GM23248 (cell line): ENCODE measurements at regions not wholly inside any gene's neighbourhood (a gene's known extent, or its start where the extent isn't known, plus 50 kb on each side); places are given as distances from the start of the nearest gene placed in this dataset.

Source experiments
- DNase-seq: peaks from one replicate; pipeline ENCODE4 v3.0.0-alpha.2; 2015
- H2AFZ ChIP-seq: fragments of 200-600 bp; sonication (generic); 2 replicates; pipeline ENCODE4 v1.6.1; 2016; ENCODE audit warnings: antibody characterized with exemption
- H3F3A ChIP-seq: fragments of 200-600 bp; sonication (generic); 2 replicates; pipeline ENCODE4 v1.6.1; 2016; ENCODE audit warnings: mild to moderate bottlenecking, antibody characterized with exemption, mixed run types; ENCODE audit not compliant: insufficient read depth
- H3K27ac ChIP-seq: fragments of 200-600 bp; sonication (generic); 2 replicates; pipeline ENCODE4 v1.5.1; 2016; ENCODE audit warnings: mild to moderate bottlenecking
- H3K27me3 ChIP-seq: fragments of 200-600 bp; sonication (generic); replicated peaks from 2 replicates; pipeline ENCODE4 v1.6.1; 2016; ENCODE audit warnings: mild to moderate bottlenecking; ENCODE audit not compliant: insufficient read depth
- H3K36me3 ChIP-seq: fragments of 200-600 bp; sonication (generic); 2 replicates; pipeline ENCODE4 v1.6.1; 2016; ENCODE audit warnings: low read depth, mild to moderate bottlenecking
- H3K4me1 ChIP-seq: fragments of 200-600 bp; sonication (generic); 2 replicates; pipeline ENCODE4 v1.6.1; 2016; ENCODE audit warnings: mild to moderate bottlenecking; ENCODE audit not compliant: insufficient read depth
- H3K4me2 ChIP-seq: fragments of 200-600 bp; sonication (generic); one replicate; pipeline ENCODE4 v1.6.1; 2016; ENCODE audit warnings: mild to moderate bottlenecking; ENCODE audit not compliant: unreplicated experiment
- H3K4me3 ChIP-seq: fragments of 200-600 bp; sonication (generic); 2 replicates; pipeline ENCODE4 v1.5.1; 2016; ENCODE audit warnings: mild to moderate bottlenecking
- H3K79me2 ChIP-seq: fragments of 200-600 bp; sonication (generic); 2 replicates; pipeline ENCODE4 v1.6.1; 2016; ENCODE audit warnings: mild to moderate bottlenecking; ENCODE audit not compliant: insufficient read depth
- H3K9ac ChIP-seq: fragments of 200-600 bp; sonication (generic); 2 replicates; pipeline ENCODE4 v1.6.1; 2016; ENCODE audit warnings: mild to moderate bottlenecking
- H3K9me2 ChIP-seq: fragments of 200-600 bp; sonication (generic); 2 replicates; pipeline ENCODE4 v1.6.1; 2016; ENCODE audit warnings: mixed run types, mild to moderate bottlenecking, moderate library complexity; ENCODE audit not compliant: insufficient read depth
- H3K9me3 ChIP-seq: fragments of 200-600 bp; sonication (generic); one replicate; pipeline ENCODE4 v1.6.1; 2017; ENCODE audit warnings: low read depth
- H4K20me1 ChIP-seq: fragments of 200-600 bp; sonication (generic); 2 replicates; pipeline ENCODE4 v1.6.0; 2016; ENCODE audit not compliant: insufficient read depth
- EZH2 ChIP-seq: fragments of 200-600 bp; sonication (generic); IDR thresholded peaks from 2 replicates; pipeline ENCODE4 v1.6.1; 2018; ENCODE audit warnings: antibody characterized with exemption, mild to moderate bottlenecking; ENCODE audit not compliant: insufficient read depth, poor library complexity, severe bottlenecking
- EZH2phosphoT487 ChIP-seq: fragments of 200-600 bp; sonication (generic); IDR thresholded peaks from 2 replicates; pipeline ENCODE4 v1.6.1; 2018; ENCODE audit warnings: antibody characterized with exemption, moderate library complexity, mild to moderate bottlenecking, low read depth; ENCODE audit not compliant: insufficient read depth
- WGBS, 2 experiments: methylation state at CpG; one replicate each; pipeline ENCODE4 v1.1.6; 2015 to 2017; ENCODE audit warnings: low lambda C conversion rate in 2 of 2, low coverage in 1 of 2; ENCODE audit errors: missing lambda C conversion rate in 2 of 2; 5-methylcytosine and 5-hydroxymethylcytosine counted together
- in situ Hi-C: fragments of 300-500 bp; cut with MboI; formaldehyde crosslinking; loops from 2 replicates; pipeline ENCODE4 v1.15.0; 2020

- in situ Hi-C loops: loop anchor here (10.0 kb wide), 1 partner anchor 159 kb away; the partner anchor contains the start of gene MARCKS
- peak; percentile 57 for DNase-seq
- H3K9me3 ChIP-seq: no peaks in the 10 kb centered on the region
- H3K36me3 ChIP-seq: no peaks in the 10 kb centered on the region
- H3K27me3 ChIP-seq: peaks cover 11% of the 10 kb centered on the region
- H3K9ac ChIP-seq: no peak overlapping the region
- no peaks in the 10 kb centered on the region for H3K9me2 ChIP-seq
- TF ChIP-seq EZH2phosphoT487 (no peak), EZH2 (no peak)
- H2AFZ ChIP-seq: no peak overlapping the region
- peak overlapping the region; percentile 61; the same call in 1 of the 2 replicates for H3K27ac ChIP-seq
- H3K4me1 ChIP-seq: peaks cover 53% of the 10 kb centered on the region
- H3K79me2 ChIP-seq: no peaks in the 10 kb centered on the region
- WGBS, 2 experiments: 68 to 79% methylated on average over 3 of the region's 3 CpGs
- peaks cover 24% of the 10 kb centered on the region for H3F3A ChIP-seq
- no peaks in the 10 kb centered on the region for H4K20me1 ChIP-seq
- H3K4me2 ChIP-seq: no peak overlapping the region
- H3K4me3 ChIP-seq: no peak overlapping the region
These were observed 161.6 kb upstream of the MARCKS start for GRCh38 chr6:113695516-113695915.

GRCh38 chr6:113696960-113697359 is 160.2 kb upstream of the MARCKS start:
- peak; percentile 44 for DNase-seq
- Histone ChIP-seq H3F3A (peaks cover 24% of the 10 kb centered on the region), H3K4me3 (no peak overlapping the region), H3K9me2 (no peaks in the 10 kb centered on the region), H3K9ac (no peak overlapping the region), H3K36me3 (no peaks in the 10 kb centered on the region), H3K27me3 (peaks cover 16% of the 10 kb centered on the region), H3K4me2 (peak overlapping the region; percentile 48), H3K27ac (no peak overlapping the region), H4K20me1 (no peaks in the 10 kb centered on the region), H3K9me3 (no peaks in the 10 kb centered on the region), H3K4me1 (peaks cover 46% of the 10 kb centered on the region), H3K79me2 (no peaks in the 10 kb centered on the region), H2AFZ (no peak overlapping the region)
- in situ Hi-C loops: loop anchor here (10.0 kb wide), 1 partner anchor 158 kb away; the partner anchor contains the start of gene MARCKS
- no peak for TF ChIP-seq EZH2phosphoT487
- no peak for TF ChIP-seq EZH2

GRCh38 chr6:113697632-113698410 is 159.3 kb upstream of the MARCKS start:
- Histone ChIP-seq H4K20me1 (no peaks in the 10 kb centered on the region), H3K27me3 (peaks cover 19% of the 10 kb centered on the region), H3K36me3 (no peaks in the 10 kb centered on the region), H3K9me2 (no peaks in the 10 kb centered on the region), H3K4me2 (peak overlapping the region; percentile 48), H2AFZ (no peak overlapping the region), H3K27ac (no peak overlapping the region), H3K79me2 (no peaks in the 10 kb centered on the region), H3F3A (peaks cover 24% of the 10 kb centered on the region), H3K9ac (no peak overlapping the region), H3K9me3 (no peaks in the 10 kb centered on the region), H3K4me3 (no peak overlapping the region), H3K4me1 (peaks cover 46% of the 10 kb centered on the region)
- TF ChIP-seq EZH2phosphoT487 (peak; percentile 98), EZH2 (no peak)
- in situ Hi-C loops: loop anchor here (10.0 kb wide), 1 partner anchor 157 kb away; the partner anchor contains the start of gene MARCKS
- DNase-seq: peak; percentile 92
- WGBS, 2 experiments: 21 to 28% methylated on average over 4 of the region's 4 CpGs

- Histone ChIP-seq H3K4me3 (no peak overlapping the region), H3F3A (peaks cover 19% of the 10 kb centered on the region), H2AFZ (no peak overlapping the region), H3K4me2 (no peak overlapping the region), H3K9ac (no peak overlapping the region), H3K4me1 (peaks cover 40% of the 10 kb centered on the region), H3K9me2 (no peaks in the 10 kb centered on the region), H3K27ac (no peak overlapping the region), H4K20me1 (no peaks in the 10 kb centered on the region), H3K36me3 (no peaks in the 10 kb centered on the region), H3K79me2 (no peaks in the 10 kb centered on the region), H3K27me3 (peaks cover 19% of the 10 kb centered on the region), H3K9me3 (no peaks in the 10 kb centered on the region)
- TF ChIP-seq EZH2phosphoT487 (no peak), EZH2 (no peak)
- DNase-seq: no peak
- in situ Hi-C loops: loop anchor here (10.0 kb wide), 1 partner anchor 156 kb away; the partner anchor contains the start of gene MARCKS
These were observed 157.9 kb upstream of the MARCKS start for GRCh38 chr6:113699239-113699638.
